Caco-2 (cell line): ENCODE measurements at regions not wholly inside any gene's neighbourhood (a gene's known extent, or its start where the extent isn't known, plus 50 kb on each side); places are given as distances from the start of the nearest gene placed in this dataset.

Experiments used
- BruUV-seq: library from RNA; stranded (reverse); fragments of 400-500 nt; replicated peaks from 2 replicates; lab custom pipeline; 2021; lab: Mats Ljungman, UMichigan
- CTCF ChIA-PET: fragments of 300-600 bp; sonication (Branson Sonifier 250); formaldehyde crosslinking; loops from one replicate; lab custom pipeline; 2022; ENCODE audit warnings: antibody characterized with exemption; lab: Charles Lee
- POLR2A ChIA-PET: fragments of 300-600 bp; sonication (Branson Sonifier 250); formaldehyde crosslinking; loops from one replicate; lab custom pipeline; 2022; ENCODE audit warnings: antibody characterized with exemption; lab: Charles Lee
- DNase-seq, 2 experiments: peaks; one replicate each; pipeline versions ENCODE4 v3.0.0 to v3.0.0-alpha.2; 2020 to 2022
- H3K27me3 ChIP-seq: replicated peaks from 2 replicates; pipeline ENCODE4 v1.6.0; 2011; ENCODE audit warnings: low read length; ENCODE audit not compliant: control insufficient read depth, insufficient read depth
- H3K36me3 ChIP-seq: 2 replicates; pipeline ENCODE4 v1.5.1; 2011; ENCODE audit warnings: low read length; ENCODE audit not compliant: control insufficient read depth, insufficient read depth
- H3K4me1 ChIP-seq: fragments of 250-450 bp; sonication (Bioruptor Pico); 2 replicates; pipeline ENCODE4 v1.5.1; 2020; ENCODE audit warnings: mild to moderate bottlenecking
- H3K4me3 ChIP-seq: 2 replicates; pipeline ENCODE4 v1.5.1; 2011; ENCODE audit warnings: low read depth, mild to moderate bottlenecking, control low read depth, low read length
- H3K9me3 ChIP-seq: fragments of 250-450 bp; sonication (Bioruptor Pico); 2 replicates; pipeline ENCODE4 v1.5.1; 2020; ENCODE audit warnings: mild to moderate bottlenecking, moderate library complexity
- H3K27ac Mint-ChIP-seq: one replicate; pipeline ENCODE4 v1.8.0; 2022; ENCODE audit warnings: mixed read lengths; ENCODE audit not compliant: unreplicated experiment
- H3K27me3 Mint-ChIP-seq: one replicate; pipeline ENCODE4 v1.8.0; 2022; ENCODE audit warnings: mixed read lengths; ENCODE audit not compliant: insufficient read depth, unreplicated experiment
- H3K36me3 Mint-ChIP-seq: one replicate; pipeline ENCODE4 v1.8.0; 2022; ENCODE audit warnings: mild to moderate bottlenecking, mixed read lengths; ENCODE audit not compliant: insufficient read depth, unreplicated experiment
- H3K4me1 Mint-ChIP-seq: one replicate; pipeline ENCODE4 v1.8.0; 2022; ENCODE audit warnings: low read depth, mixed read lengths; ENCODE audit not compliant: unreplicated experiment
- H3K4me3 Mint-ChIP-seq: one replicate; pipeline ENCODE4 v1.8.0; 2022; ENCODE audit warnings: mild to moderate bottlenecking, moderate library complexity, mixed read lengths; ENCODE audit not compliant: unreplicated experiment
- H3K9me3 Mint-ChIP-seq: one replicate; pipeline ENCODE4 v1.8.0; 2022; ENCODE audit warnings: mixed read lengths; ENCODE audit not compliant: unreplicated experiment
- CTCF ChIP-seq, 2 experiments: fragments of 200-600 bp in 1 of 2; IDR thresholded peaks; 1 replicate in 1 of 2; 2 replicates in 1 of 2; pipeline versions ENCODE4 v1.5.1 to v1.8.0; 2011 to 2022; ENCODE audit warnings: antibody characterized with exemption in 1 of 2, control low read depth in 1 of 2, inconsistent platforms in 1 of 2, low read depth in 1 of 2, low read length in 1 of 2, mild to moderate bottlenecking in 1 of 2, moderate library complexity in 1 of 2; ENCODE audit not compliant: insufficient read depth in 1 of 2, severe bottlenecking in 1 of 2, unreplicated experiment in 1 of 2
- intact Hi-C: fragments of 100-400 bp; cut with micrococcal nuclease; formaldehyde crosslinking; loops from one replicate; pipeline ENCODE4 v1.10.0; 2022; ENCODE audit not compliant: unreplicated experiment

- Histone ChIP-seq H3K27me3 (peaks cover 2% of the 10 kb centered on the region; the same call in 1 of the 2 replicates), H3K9me3 (no peaks in the 10 kb centered on the region), H3K4me1 (no peaks in the 10 kb centered on the region), H3K36me3 (no peaks in the 10 kb centered on the region), H3K4me3 (no peak overlapping the region)
- BruUV-seq, result no TSS peak
- no peak overlapping the region for H3K4me3 Mint-ChIP-seq
- no peaks in the 10 kb centered on the region for H3K36me3 Mint-ChIP-seq
- ChIA-PET POLR2A (no interaction called here), CTCF (interaction anchor here (0.5 to 0.6 kb wide), 3 partner anchors 10 to 484 kb away, joined by 3 to 5 read pairs (median 4); no protein-coding TSS in a partner anchor)
- peaks cover 36% of the 10 kb centered on the region for H3K27me3 Mint-ChIP-seq
- no peak overlapping the region for H3K27ac Mint-ChIP-seq
- TF ChIP-seq CTCF (IDR thresholded peaks at IDR 0.05; ENCODE audit: insufficient read depth in 1 of 2, low read depth in 1 of 2, low read length in 1 of 2, severe bottlenecking in 1 of 2, unreplicated experiment in 1 of 2), result no peak
- no peaks in the 10 kb centered on the region for H3K4me1 Mint-ChIP-seq
- H3K9me3 Mint-ChIP-seq, result no peaks in the 10 kb centered on the region
- DNase-seq, result no peak
- intact Hi-C loops, result no loop called here
These were observed 63.1 kb upstream of the GRAMD1B start for GRCh38 chr11:123366924-123367323.

- POLR2A ChIA-PET, result no interaction called here
- peaks cover 2% of the 10 kb centered on the region; the same call in 1 of the 2 replicates for H3K27me3 ChIP-seq
- CTCF ChIA-PET, result no interaction called here
- H3K4me1 ChIP-seq, result no peaks in the 10 kb centered on the region
- no peak overlapping the region for H3K27ac Mint-ChIP-seq
- no peaks in the 10 kb centered on the region for H3K36me3 Mint-ChIP-seq
- intact Hi-C loops, result no loop called here
- H3K9me3 Mint-ChIP-seq, result no peaks in the 10 kb centered on the region
- no peak for TF ChIP-seq CTCF (IDR thresholded peaks at IDR 0.05; ENCODE audit: insufficient read depth in 1 of 2, low read depth in 1 of 2, low read length in 1 of 2, severe bottlenecking in 1 of 2, unreplicated experiment in 1 of 2)
- H3K4me3 Mint-ChIP-seq, result no peak overlapping the region
- DNase-seq, result no peak
- no peaks in the 10 kb centered on the region for H3K9me3 ChIP-seq
- H3K27me3 Mint-ChIP-seq, result peaks cover 40% of the 10 kb centered on the region
- BruUV-seq, result no TSS peak
- H3K36me3 ChIP-seq, result no peaks in the 10 kb centered on the region
- H3K4me3 ChIP-seq, result no peak overlapping the region
- no peaks in the 10 kb centered on the region for H3K4me1 Mint-ChIP-seq
These were observed 64.1 kb upstream of the GRAMD1B start for GRCh38 chr11:123365955-123366354.

- Histone ChIP-seq H3K9me3 (no peaks in the 10 kb centered on the region), H3K4me3 (no peak overlapping the region), H3K27me3 (peaks cover 2% of the 10 kb centered on the region; the same call in 1 of the 2 replicates), H3K4me1 (no peaks in the 10 kb centered on the region), H3K36me3 (no peaks in the 10 kb centered on the region)
- ChIA-PET CTCF (no interaction called here), POLR2A (no interaction called here)
- no peak for TF ChIP-seq CTCF (IDR thresholded peaks at IDR 0.05; ENCODE audit: insufficient read depth in 1 of 2, low read depth in 1 of 2, low read length in 1 of 2, severe bottlenecking in 1 of 2, unreplicated experiment in 1 of 2)
- H3K9me3 Mint-ChIP-seq, result no peaks in the 10 kb centered on the region
- no peak overlapping the region for H3K27ac Mint-ChIP-seq
- no peaks in the 10 kb centered on the region for H3K4me1 Mint-ChIP-seq
- H3K4me3 Mint-ChIP-seq, result no peak overlapping the region
- BruUV-seq, result no TSS peak
- H3K27me3 Mint-ChIP-seq, result peaks cover 42% of the 10 kb centered on the region
- no peak for DNase-seq
- no peaks in the 10 kb centered on the region for H3K36me3 Mint-ChIP-seq
- intact Hi-C loops, result no loop called here
These were observed 66.0 kb upstream of the GRAMD1B start for GRCh38 chr11:123364080-123364479.
